OCI-LY1 (cell line): ENCODE measurements at regions not wholly inside any gene's neighbourhood (a gene's known extent, or its start where the extent isn't known, plus 50 kb on each side); places are given as distances from the start of the nearest gene placed in this dataset.

ENCODE experiments used
- EZH2 ChIP-seq: fragments of 200-600 bp; sonication (generic), shearing (Covaris generic); IDR thresholded peaks from 2 replicates; pipeline ENCODE4 v1.8.0; 2017; ENCODE audit warnings: borderline replicate concordance, mixed run types, mild to moderate bottlenecking, antibody characterized with exemption, low read length, moderate library complexity, mixed read lengths
- TF ChIP-seq, protein P1 (sequence below): fragments of 200-600 bp; sonication (generic), shearing (Covaris generic); IDR thresholded peaks from 2 replicates; pipeline ENCODE4 v1.5.1; 2017; ENCODE audit warnings: mild to moderate bottlenecking, antibody characterized with exemption, low read length, moderate library complexity, mixed read lengths

DNA sequence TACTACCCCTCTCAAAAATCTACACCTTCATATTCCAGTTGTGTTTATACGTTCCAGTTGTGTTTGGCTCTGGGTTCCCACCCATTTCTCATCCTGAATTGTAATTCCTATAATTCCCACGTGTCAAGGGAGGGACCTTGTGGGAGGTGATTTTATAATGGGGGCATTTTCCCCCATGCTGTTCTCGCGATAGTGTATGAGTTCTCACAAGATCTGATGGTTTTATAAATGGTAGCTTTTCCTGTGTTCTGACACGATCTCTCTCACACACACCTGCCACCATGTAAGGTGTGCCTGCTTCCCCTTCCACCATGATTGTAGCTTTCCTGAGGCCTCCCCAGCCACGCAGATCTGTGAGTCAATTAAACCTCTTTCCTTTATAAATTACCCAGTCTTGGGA is 108.5 kb upstream of the ADAMTS16 start:
- TF ChIP-seq EZH2 = no peak
- TF ChIP-seq, protein P1, sequence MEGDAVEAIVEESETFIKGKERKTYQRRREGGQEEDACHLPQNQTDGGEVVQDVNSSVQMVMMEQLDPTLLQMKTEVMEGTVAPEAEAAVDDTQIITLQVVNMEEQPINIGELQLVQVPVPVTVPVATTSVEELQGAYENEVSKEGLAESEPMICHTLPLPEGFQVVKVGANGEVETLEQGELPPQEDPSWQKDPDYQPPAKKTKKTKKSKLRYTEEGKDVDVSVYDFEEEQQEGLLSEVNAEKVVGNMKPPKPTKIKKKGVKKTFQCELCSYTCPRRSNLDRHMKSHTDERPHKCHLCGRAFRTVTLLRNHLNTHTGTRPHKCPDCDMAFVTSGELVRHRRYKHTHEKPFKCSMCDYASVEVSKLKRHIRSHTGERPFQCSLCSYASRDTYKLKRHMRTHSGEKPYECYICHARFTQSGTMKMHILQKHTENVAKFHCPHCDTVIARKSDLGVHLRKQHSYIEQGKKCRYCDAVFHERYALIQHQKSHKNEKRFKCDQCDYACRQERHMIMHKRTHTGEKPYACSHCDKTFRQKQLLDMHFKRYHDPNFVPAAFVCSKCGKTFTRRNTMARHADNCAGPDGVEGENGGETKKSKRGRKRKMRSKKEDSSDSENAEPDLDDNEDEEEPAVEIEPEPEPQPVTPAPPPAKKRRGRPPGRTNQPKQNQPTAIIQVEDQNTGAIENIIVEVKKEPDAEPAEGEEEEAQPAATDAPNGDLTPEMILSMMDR = no peak
